Neuronal stem cell (in vitro differentiated cells): ENCODE measurements at regions not wholly inside any gene's neighbourhood (a gene's known extent, or its start where the extent isn't known, plus 50 kb on each side); places are given as distances from the start of the nearest gene placed in this dataset.
A peak's percentile ranks its signal among the peaks of the same experiment; 100 is the strongest.

Source experiments
- DNase-seq: peaks from one replicate; pipeline ENCODE4 v3.0.0-alpha.2; 2013; ENCODE audit warnings: low spot score
- H2AFZ ChIP-seq: one replicate; pipeline ENCODE4 v1.6.1; 2013; ENCODE audit warnings: mild to moderate bottlenecking, low read length, inconsistent platforms
- H2AK5ac ChIP-seq: 2 replicates; pipeline ENCODE4 v1.6.1; 2013; ENCODE audit warnings: low read depth, mild to moderate bottlenecking, inconsistent platforms, low read length, moderate library complexity, mixed read lengths
- H2BK120ac ChIP-seq: 2 replicates; pipeline ENCODE4 v1.6.1; 2013; ENCODE audit warnings: low read depth, mild to moderate bottlenecking, inconsistent platforms, low read length, moderate library complexity, mixed read lengths
- H2BK12ac ChIP-seq: one replicate; pipeline ENCODE4 v1.6.1; 2013; ENCODE audit warnings: low read length, inconsistent platforms
- H2BK15ac ChIP-seq: 2 replicates; pipeline ENCODE4 v1.6.1; 2013; ENCODE audit warnings: mild to moderate bottlenecking, low read length, inconsistent platforms, mixed read lengths
- H2BK5ac ChIP-seq: one replicate; pipeline ENCODE4 v1.6.1; 2013; ENCODE audit warnings: inconsistent platforms, mild to moderate bottlenecking, low read length, moderate library complexity
- H3K14ac ChIP-seq: one replicate; pipeline ENCODE4 v1.6.1; 2013; ENCODE audit warnings: low read length, inconsistent platforms
- H3K18ac ChIP-seq: 2 replicates; pipeline ENCODE4 v1.6.1; 2013; ENCODE audit warnings: low read length, inconsistent platforms
- H3K23ac ChIP-seq: 2 replicates; pipeline ENCODE4 v1.6.1; 2013; ENCODE audit warnings: low read depth, mild to moderate bottlenecking, mixed read lengths, low read length, inconsistent platforms; ENCODE audit not compliant: poor library complexity
- H3K27ac ChIP-seq: replicated peaks from 3 replicates; pipeline ENCODE4 v1.5.1; 2013; ENCODE audit warnings: low read length, inconsistent platforms
- H3K27me3 ChIP-seq, 3 experiments: 2 replicates each; pipeline ENCODE4 v1.6.1; 2013; ENCODE audit warnings: low read length in 3 of 3, mild to moderate bottlenecking in 2 of 3, inconsistent platforms in 1 of 3, low read depth in 1 of 3, mixed read lengths in 1 of 3, moderate library complexity in 1 of 3; ENCODE audit not compliant: control insufficient read depth in 3 of 3, insufficient read depth in 3 of 3
- H3K36me3 ChIP-seq, 2 donors: replicated peaks in 1 of 2; 2 replicates each; pipeline ENCODE4 v1.6.1; 2013; ENCODE audit warnings: low read length in 2 of 2; ENCODE audit not compliant: control insufficient read depth in 2 of 2, insufficient read depth in 2 of 2
- H3K4ac ChIP-seq: 2 replicates; pipeline ENCODE4 v1.6.1; 2013; ENCODE audit warnings: inconsistent platforms, mild to moderate bottlenecking, low read length, moderate library complexity
- H3K4me1 ChIP-seq, 2 donors: 1 replicate in 1 of 2; 2 replicates in 1 of 2; pipeline ENCODE4 v1.6.1; 2013; ENCODE audit warnings: low read length in 2 of 2, low read depth in 1 of 2; ENCODE audit not compliant: control insufficient read depth in 2 of 2, insufficient read depth in 1 of 2
- H3K4me2 ChIP-seq: one replicate; pipeline ENCODE4 v1.6.1; 2013; ENCODE audit warnings: mild to moderate bottlenecking, low read length, inconsistent platforms; ENCODE audit not compliant: insufficient read depth, poor library complexity, severe bottlenecking
- H3K4me3 ChIP-seq, 2 donors: 2 replicates each; pipeline ENCODE4 v1.5.1; 2013; ENCODE audit warnings: low read length in 2 of 2, mild to moderate bottlenecking in 2 of 2, inconsistent platforms in 1 of 2, moderate library complexity in 1 of 2
- H3K79me1 ChIP-seq: one replicate; pipeline ENCODE4 v1.6.1; 2013; ENCODE audit warnings: low read depth, mild to moderate bottlenecking, inconsistent platforms, low read length, moderate library complexity
- H3K9ac ChIP-seq: one replicate; pipeline ENCODE4 v1.6.1; 2013; ENCODE audit warnings: mild to moderate bottlenecking, low read depth, low read length, inconsistent platforms; ENCODE audit not compliant: poor library complexity
- H3K9me3 ChIP-seq, 2 donors: replicated peaks in 1 of 2; 2 replicates each; pipeline versions ENCODE3 to v1.6.1; 2013; ENCODE audit warnings: low read length in 2 of 2, mild to moderate bottlenecking in 2 of 2, inconsistent platforms in 1 of 2, low read depth in 1 of 2, mixed read lengths in 1 of 2, moderate library complexity in 1 of 2; ENCODE audit not compliant: control insufficient read depth in 2 of 2, insufficient read depth in 1 of 2
- H4K8ac ChIP-seq: one replicate; pipeline ENCODE4 v1.6.1; 2013; ENCODE audit warnings: low read depth, mild to moderate bottlenecking, inconsistent platforms, low read length, moderate library complexity
- H4K91ac ChIP-seq: one replicate; pipeline ENCODE4 v1.6.1; 2013; ENCODE audit warnings: low read length, low read depth, mild to moderate bottlenecking, inconsistent platforms; ENCODE audit not compliant: poor library complexity
- WGBS, 2 donors: extraction: QIAGEN DNeasy Blood & Tissue Kit; methylation state at CpG; one replicate each; pipeline ENCODE4 v1.1.7; 2013; ENCODE audit warnings: missing lambda C conversion rate in 2 of 2, mixed read lengths in 1 of 2; ENCODE audit not compliant: insufficient read length in 2 of 2, insufficient replicate concordance in 1 of 2; ENCODE audit errors: extremely low coverage in 2 of 2; 5-methylcytosine and 5-hydroxymethylcytosine counted together

DNA sequence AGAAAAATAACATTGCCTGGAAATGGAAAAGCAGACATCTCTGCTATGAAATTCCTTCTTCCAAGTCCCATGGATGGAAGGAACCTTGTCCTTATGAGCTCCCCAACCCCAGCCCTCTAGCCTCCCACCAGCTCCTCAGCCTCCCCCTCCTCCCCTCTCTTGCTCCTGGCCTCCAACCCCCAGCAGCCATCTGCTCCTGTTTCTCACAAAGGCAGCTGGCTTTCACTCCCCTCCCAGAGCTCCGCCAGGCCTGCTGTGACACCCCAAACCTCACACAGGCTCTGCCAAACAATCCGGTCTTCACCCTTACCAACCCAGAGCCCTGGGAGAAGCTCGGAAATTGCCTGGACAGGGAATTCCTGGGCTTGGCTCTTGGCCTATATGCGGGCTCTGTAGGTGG lies 69.2 kb downstream of the KLHDC7A start:
- no peak overlapping the region for H2BK5ac ChIP-seq
- peaks cover 0 to 25% of the 10 kb centered on the region in 2 donors for H3K4me1 ChIP-seq
- H3K9me3 ChIP-seq = peaks cover 0 to under 1% of the 10 kb centered on the region in 2 donors
- H2BK12ac ChIP-seq = no peak overlapping the region
- H3K36me3 ChIP-seq = no peaks in the 10 kb centered on the region
- no peak overlapping the region for H4K8ac ChIP-seq
- no peak overlapping the region for H3K4me2 ChIP-seq
- H3K4ac ChIP-seq = no peak overlapping the region
- H3K14ac ChIP-seq = no peak overlapping the region
- no peak overlapping the region for H2AK5ac ChIP-seq
- H3K27ac ChIP-seq = no peak overlapping the region
- no peak overlapping the region for H3K18ac ChIP-seq
- H4K91ac ChIP-seq = no peak overlapping the region
- no peaks in the 10 kb centered on the region for H3K27me3 ChIP-seq
- no peak overlapping the region for H3K4me3 ChIP-seq
- no CpG with 5 or more reads among the region's 4 CpGs for WGBS, 2 donors
- H2AFZ ChIP-seq = no peak overlapping the region
- no peak for DNase-seq
- H3K9ac ChIP-seq = no peak overlapping the region
- no peak overlapping the region for H2BK15ac ChIP-seq
- H2BK120ac ChIP-seq = no peak overlapping the region
- H3K79me1 ChIP-seq = no peaks in the 10 kb centered on the region
- H3K23ac ChIP-seq = no peak overlapping the region

DNA sequence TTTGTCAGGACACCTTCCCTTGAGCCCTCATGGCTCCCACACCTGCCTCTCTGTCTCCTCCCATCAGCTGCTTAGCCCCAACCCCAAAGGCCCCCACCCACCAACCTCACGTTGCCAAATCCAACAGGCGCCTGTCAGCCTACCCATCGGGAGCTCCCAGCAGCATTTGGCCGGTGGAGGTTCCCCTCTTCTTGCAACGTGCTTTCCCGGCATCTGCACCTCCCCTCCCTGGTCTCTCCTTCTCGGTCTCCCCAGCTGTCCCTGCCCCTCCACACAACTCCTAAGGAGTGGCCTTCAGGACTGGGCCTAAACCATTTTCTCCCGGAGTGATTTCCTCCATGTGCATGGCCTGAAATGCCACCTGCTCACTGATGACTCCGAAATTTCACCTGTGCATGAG lies 71.9 kb downstream of the KLHDC7A start:
- no peaks in the 10 kb centered on the region for H3K27me3 ChIP-seq

DNA sequence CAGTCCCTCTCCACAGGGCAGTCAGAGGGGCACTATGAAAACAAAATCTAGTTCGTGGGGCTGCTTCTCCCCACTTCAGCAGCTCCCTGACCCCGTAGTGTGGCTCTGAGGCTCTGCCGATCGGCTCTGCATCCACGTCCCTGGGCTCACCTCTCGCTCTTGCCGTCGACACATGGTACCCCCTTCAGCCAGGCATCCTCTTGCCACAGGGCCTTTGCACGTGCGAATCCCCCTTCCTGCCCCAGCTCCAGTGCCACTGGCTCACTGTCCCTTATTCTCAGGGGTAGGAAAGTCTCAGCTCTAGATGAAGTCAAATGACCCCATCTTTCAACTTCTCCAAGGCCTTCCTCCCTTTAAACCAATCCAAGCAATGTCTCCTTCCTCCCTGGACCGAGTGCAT lies 72.7 kb downstream of the KLHDC7A start:
- no CpG with 5 or more reads among the region's 11 CpGs for WGBS, 2 donors
- H3K4me1 ChIP-seq = peaks cover 0 to 17% of the 10 kb centered on the region in 2 donors
- H3K9me3 ChIP-seq = no peaks in the 10 kb centered on the region

More for the DNA sequence above, 71.9 kb downstream of the KLHDC7A start:
- Histone ChIP-seq H2BK12ac (no peak overlapping the region), H2BK5ac (no peak overlapping the region), H2BK120ac (no peak overlapping the region), H3K9ac (no peak overlapping the region), H3K36me3 (no peaks in the 10 kb centered on the region), H2AFZ (no peak overlapping the region), H2BK15ac (peak overlapping the region; percentile 19), H3K4me1 (peaks cover 0 to 16% of the 10 kb centered on the region in 2 donors), H3K9me3 (no peaks in the 10 kb centered on the region), H3K18ac (peak overlapping the region; percentile 50), H4K8ac (no peak overlapping the region), H3K14ac (no peak overlapping the region), H3K27ac (no peak overlapping the region), H2AK5ac (peak overlapping the region; percentile 36), H4K91ac (no peak overlapping the region), H3K4me3 (no peak overlapping the region), H3K4me2 (no peak overlapping the region), H3K23ac (no peak overlapping the region), H3K4ac (no peak overlapping the region), H3K79me1 (no peaks in the 10 kb centered on the region)
- no CpG with 5 or more reads among the region's 9 CpGs for WGBS, 2 donors
- DNase-seq = no peak

DNA sequence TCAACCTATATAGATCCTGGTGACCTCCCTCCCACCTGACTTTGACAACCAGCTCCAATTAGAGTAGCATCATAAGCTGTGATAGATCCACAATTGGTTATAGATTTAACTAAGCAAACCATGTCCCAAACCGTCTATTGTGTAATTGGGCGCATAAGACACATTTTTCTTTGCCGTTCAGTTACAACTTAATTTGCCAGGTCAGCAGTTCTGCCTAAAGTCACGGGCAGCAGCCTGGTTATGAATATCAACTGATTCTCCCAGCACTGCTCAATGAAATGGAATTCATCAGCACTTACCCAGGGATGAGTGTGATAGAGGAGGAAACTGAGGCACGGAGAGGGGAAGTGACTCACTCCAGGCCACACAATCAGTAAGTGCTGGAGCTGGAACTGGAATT lies 73.4 kb downstream of the KLHDC7A start:
- peaks cover 0 to 12% (median 0%) of the 10 kb centered on the region in 3 experiments for H3K27me3 ChIP-seq

More for the DNA sequence above, 72.7 kb downstream of the KLHDC7A start:
- no peak overlapping the region for H3K14ac ChIP-seq
- no peak overlapping the region for H2BK120ac ChIP-seq
- H3K23ac ChIP-seq = peak overlapping the region; percentile 87
- H3K79me1 ChIP-seq = no peaks in the 10 kb centered on the region
- H3K36me3 ChIP-seq = no peaks in the 10 kb centered on the region
- no peak overlapping the region for H3K4me3 ChIP-seq
- DNase-seq = no peak
- peaks cover 0 to 6% (median 0%) of the 10 kb centered on the region in 3 experiments for H3K27me3 ChIP-seq
- no peak overlapping the region for H3K27ac ChIP-seq
- peak overlapping the region; percentile 36 for H2AK5ac ChIP-seq
- no peak overlapping the region for H4K8ac ChIP-seq
- no peak overlapping the region for H3K4me2 ChIP-seq
- H3K4ac ChIP-seq = no peak overlapping the region
- peak overlapping the region; percentile 58 for H2BK12ac ChIP-seq
- H3K18ac ChIP-seq = peak overlapping the region; percentile 79
- H4K91ac ChIP-seq = no peak overlapping the region
- H2BK5ac ChIP-seq = no peak overlapping the region
- H2AFZ ChIP-seq = no peak overlapping the region
- no peak overlapping the region for H3K9ac ChIP-seq
- H2BK15ac ChIP-seq = peak overlapping the region; percentile 34

More for the DNA sequence above, 73.4 kb downstream of the KLHDC7A start:
- H2BK120ac ChIP-seq = no peak overlapping the region
- no peaks in the 10 kb centered on the region for H3K79me1 ChIP-seq
- WGBS, 2 donors = no CpG with 5 or more reads among the region's 5 CpGs
- no peak overlapping the region for H3K4me3 ChIP-seq
- H3K14ac ChIP-seq = no peak overlapping the region
- H2AK5ac ChIP-seq = no peak overlapping the region
- no peak overlapping the region for H2BK5ac ChIP-seq
- H4K91ac ChIP-seq = no peak overlapping the region
- no peak overlapping the region for H3K18ac ChIP-seq
- H3K4me1 ChIP-seq = peaks cover 0 to 14% of the 10 kb centered on the region in 2 donors
- no peak overlapping the region for H3K23ac ChIP-seq
- no peak overlapping the region for H2BK15ac ChIP-seq
- H3K9me3 ChIP-seq = no peaks in the 10 kb centered on the region
- no peak overlapping the region for H4K8ac ChIP-seq
- no peak overlapping the region for H2BK12ac ChIP-seq
- H3K4me2 ChIP-seq = no peak overlapping the region
- H3K36me3 ChIP-seq = no peaks in the 10 kb centered on the region
- no peak overlapping the region for H3K9ac ChIP-seq
- no peak overlapping the region for H3K4ac ChIP-seq
- no peak overlapping the region for H2AFZ ChIP-seq
- H3K27ac ChIP-seq = no peak overlapping the region
- DNase-seq = no peak
